SIG-M5 (cell line): ENCODE measurements at regions not wholly inside any gene's neighbourhood (a gene's known extent, or its start where the extent isn't known, plus 50 kb on each side); places are given as distances from the start of the nearest gene placed in this dataset.
"Not testable (repeated sequence)": the region's sequence is repeated elsewhere in the genome, so short reads cannot be mapped to it uniquely, and the experiment has no call there.

ENCODE experiments used
- DNase-seq: peaks from one replicate; lab custom pipeline; 2025; lab: John Stamatoyannopoulos, UW

- DNase-seq, result no peak
Observed at GRCh38 chr5:106134549-106134948, 1536.2 kb downstream of the EFNA5 start.

- DNase-seq, result no peak
Observed at GRCh38 chr5:106127985-106128384, 1542.8 kb downstream of the EFNA5 start.

GRCh38 chr5:106127341-106127781, 1543.4 kb downstream of the EFNA5 start:
- DNase-seq, result no peak

GRCh38 chr5:106121972-106122605, 1548.6 kb downstream of the EFNA5 start:
- no peak for DNase-seq

- DNase-seq, result no peak
Observed at GRCh38 chr5:106116682-106117081, 1554.1 kb downstream of the EFNA5 start.

GRCh38 chr5:106113922-106114321, 1556.8 kb downstream of the EFNA5 start:
- DNase-seq, result no peak

GRCh38 chr5:106106384-106106783, 1564.4 kb downstream of the EFNA5 start:
- DNase-seq, result no peak

- DNase-seq, result no peak
Observed at GRCh38 chr5:106097340-106097739, 1573.4 kb downstream of the EFNA5 start.

GRCh38 chr5:106094839-106095238, 1575.9 kb downstream of the EFNA5 start:
- DNase-seq, result no peak

- no peak for DNase-seq
Observed at GRCh38 chr5:106094204-106094607, 1576.5 kb downstream of the EFNA5 start.

GRCh38 chr5:106093134-106093533, 1577.6 kb downstream of the EFNA5 start:
- no peak for DNase-seq

GRCh38 chr5:106092455-106092854, 1578.3 kb downstream of the EFNA5 start:
- DNase-seq, result no peak

GRCh38 chr5:106089073-106089472, 1581.7 kb downstream of the EFNA5 start:
- no peak for DNase-seq

GRCh38 chr5:106088462-106088861, 1582.3 kb downstream of the EFNA5 start:
- DNase-seq, result no peak

GRCh38 chr5:106086352-106086751, 1584.4 kb downstream of the EFNA5 start:
- DNase-seq, result no peak

GRCh38 chr5:106085556-106085955, 1585.2 kb downstream of the EFNA5 start:
- no peak for DNase-seq

GRCh38 chr5:106085136-106085535, 1585.6 kb downstream of the EFNA5 start:
- no peak for DNase-seq

- no peak for DNase-seq
Observed at GRCh38 chr5:106080535-106080934, 1590.2 kb downstream of the EFNA5 start.

- no peak for DNase-seq
Observed at GRCh38 chr5:106076655-106077054, 1594.1 kb downstream of the EFNA5 start.

- no peak for DNase-seq
Observed at GRCh38 chr5:106072208-106072607, 1598.5 kb downstream of the EFNA5 start.

- no peak for DNase-seq
Observed at GRCh38 chr5:106047341-106047740, 1623.4 kb downstream of the EFNA5 start.

- DNase-seq, result not testable (repeated sequence)
Observed at GRCh38 chr5:106032069-106032468, 1638.7 kb downstream of the EFNA5 start.

- DNase-seq, result no peak
Observed at GRCh38 chr5:106028314-106028713, 1642.4 kb downstream of the EFNA5 start.

GRCh38 chr5:106020894-106021293, 1649.8 kb downstream of the EFNA5 start:
- no peak for DNase-seq
